ENCODE measurements at regions not wholly inside any gene's neighbourhood (a gene's known extent, or its start where the extent isn't known, plus 50 kb on each side); places are given as distances from the start of the nearest gene placed in this dataset.
A peak's percentile ranks its signal among the peaks of the same experiment; 100 is the strongest.

DNA sequence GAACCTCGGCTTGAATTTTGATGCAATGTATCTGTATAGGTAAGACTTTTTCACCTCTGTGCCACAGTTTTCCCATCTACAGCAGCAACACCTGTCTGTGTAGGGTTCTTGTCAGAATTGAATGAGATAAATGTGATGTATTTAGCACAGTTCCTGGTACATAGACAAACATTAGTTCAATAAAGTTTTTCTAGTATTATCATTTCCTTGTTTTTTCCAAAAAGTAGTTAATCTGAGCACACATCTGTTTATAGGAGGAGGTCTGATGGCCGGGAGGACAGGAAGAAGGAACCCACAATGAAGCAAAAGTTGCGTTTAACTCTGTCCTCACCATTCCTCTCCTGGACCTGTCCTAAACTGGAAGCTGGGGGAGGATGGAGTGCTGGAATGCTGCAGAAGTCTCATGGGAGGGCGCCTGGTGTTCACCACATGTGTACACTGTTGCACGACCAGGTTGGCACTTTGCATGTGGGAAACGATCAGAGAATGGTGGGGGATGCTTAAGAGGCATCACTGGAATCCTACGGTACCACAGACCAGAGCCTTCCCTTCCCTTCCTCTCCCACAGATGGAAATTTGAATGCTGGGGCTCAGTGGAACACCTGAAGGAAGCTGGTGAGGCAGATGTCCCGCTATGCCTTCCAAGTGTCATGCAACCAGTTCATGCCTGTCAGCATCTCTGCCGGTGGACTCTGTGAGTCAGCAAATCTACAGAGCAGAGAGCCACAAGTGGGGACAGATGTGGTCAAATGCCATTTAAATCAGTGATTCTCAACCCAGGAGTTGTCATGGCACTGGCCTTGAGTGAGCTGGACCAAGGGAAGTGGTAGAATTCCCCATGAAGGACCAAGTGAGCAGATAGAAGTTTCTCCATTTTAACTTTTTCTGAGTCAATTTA, 315.6 kb downstream of the DLEU7 start:
- TF ChIP-seq POLR2AphosphoS5 (IDR thresholded peaks at IDR 0.05; ENCODE audit: insufficient read depth in 1 of 2, low read depth in 1 of 2) (no peak), POLR2A (IDR thresholded peaks at IDR 0.05) (no peak), CTCF (IDR thresholded peaks at IDR 0.05) (no peak)
- no peak for DNase-seq (ENCODE audit: extremely low spot score in 2 of 2)
- Histone ChIP-seq H3K27me3 (no peaks in the 10 kb centered on the region), H3K36me3 (no peaks in the 10 kb centered on the region), H3K9me3 (no peaks in the 10 kb centered on the region), H3K27ac (peak overlapping the region; percentile 15), H3K4me1 (peaks cover 53% of the 10 kb centered on the region), H3K4me3 (no peak overlapping the region)
- intact Hi-C loops (cut with DNase I), result no loop called here

- intact Hi-C loops (cut with DNase I), result no loop called here
- peak overlapping the region; percentile 12 for H3K27ac ChIP-seq
- TF ChIP-seq POLR2A (IDR thresholded peaks at IDR 0.05) (no peak), CTCF (IDR thresholded peaks at IDR 0.05) (no peak), POLR2AphosphoS5 (IDR thresholded peaks at IDR 0.05; ENCODE audit: insufficient read depth in 1 of 2, low read depth in 1 of 2) (peak in 1 of 2 donors; percentile 46)
- H3K4me3 ChIP-seq, result no peak overlapping the region
- H3K27me3 ChIP-seq, result no peaks in the 10 kb centered on the region
- H3K9me3 ChIP-seq, result no peaks in the 10 kb centered on the region
- no peaks in the 10 kb centered on the region for H3K36me3 ChIP-seq
- peaks cover 41% of the 10 kb centered on the region for H3K4me1 ChIP-seq
- no peak for DNase-seq (ENCODE audit: extremely low spot score in 2 of 2)
Observed at GRCh38 chr13:50529154-50529882, 314.2 kb downstream of the DLEU7 start.

DNA sequence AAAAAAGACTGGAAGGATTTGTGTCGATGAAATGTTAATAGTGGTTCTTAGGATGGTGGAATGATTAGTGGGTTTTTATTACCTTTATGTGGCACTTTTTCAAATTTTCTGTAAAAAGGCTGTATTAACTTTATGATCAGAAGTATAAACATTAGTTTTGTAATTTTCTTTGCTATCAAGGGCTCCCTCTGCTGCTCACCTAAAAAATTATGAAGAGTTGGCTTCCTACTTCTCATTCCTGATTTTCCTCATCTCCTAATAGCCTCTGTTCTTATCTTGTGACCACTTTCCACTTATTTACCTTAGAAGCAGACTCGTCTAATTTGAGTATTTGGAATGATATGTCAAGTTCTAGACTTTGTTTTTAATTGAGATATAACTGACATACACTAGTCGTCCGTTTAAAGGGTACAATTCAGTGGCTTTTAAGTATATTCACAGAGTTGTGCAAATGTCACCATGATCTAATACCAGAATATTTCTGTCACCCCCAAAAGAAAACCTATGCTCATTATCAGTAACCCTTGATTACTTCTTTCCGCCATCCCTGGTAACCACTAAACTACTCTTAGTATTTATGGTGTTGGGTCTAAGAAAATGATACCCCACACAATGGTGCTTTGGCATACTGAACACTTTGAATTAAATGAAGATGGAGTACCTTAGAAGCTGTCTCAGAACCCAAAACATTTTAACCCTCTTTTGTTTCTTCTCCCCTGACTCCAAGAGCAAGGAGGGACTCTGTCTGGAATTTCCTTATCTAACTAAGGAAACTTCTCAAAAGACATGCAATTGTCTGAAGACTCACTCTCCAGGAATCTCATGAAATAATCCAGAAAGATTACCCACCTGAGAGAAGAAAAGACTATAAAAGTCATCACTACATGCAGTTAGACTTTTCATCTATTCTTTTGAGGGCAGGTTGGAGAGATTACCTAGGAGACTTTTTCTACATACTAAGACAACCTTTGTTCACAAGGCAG, 311.3 kb downstream of the DLEU7 start:
- TF ChIP-seq CTCF (IDR thresholded peaks at IDR 0.05) (peak; percentile 29 to 40 (median 32)), POLR2AphosphoS5 (IDR thresholded peaks at IDR 0.05; ENCODE audit: insufficient read depth in 1 of 2, low read depth in 1 of 2) (no peak)
- Histone ChIP-seq H3K9me3 (no peaks in the 10 kb centered on the region), H3K27ac (no peak overlapping the region), H3K4me3 (no peak overlapping the region), H3K36me3 (no peaks in the 10 kb centered on the region), H3K27me3 (no peaks in the 10 kb centered on the region), H3K4me1 (peaks cover 32% of the 10 kb centered on the region)
- intact Hi-C loops (cut with DNase I), result no loop called here
- DNase-seq (ENCODE audit: extremely low spot score in 2 of 2), result no peak

- no peaks in the 10 kb centered on the region for H3K27me3 ChIP-seq
- H3K9me3 ChIP-seq, result peaks cover 5% of the 10 kb centered on the region
- TF ChIP-seq POLR2AphosphoS5 (IDR thresholded peaks at IDR 0.05; ENCODE audit: insufficient read depth in 1 of 2, low read depth in 1 of 2), result no peak
- TF ChIP-seq CTCF (IDR thresholded peaks at IDR 0.05), result no peak
- no peak for TF ChIP-seq POLR2A (IDR thresholded peaks at IDR 0.05)
- no peaks in the 10 kb centered on the region for H3K36me3 ChIP-seq
- H3K4me3 ChIP-seq, result no peak overlapping the region
- H3K27ac ChIP-seq, result no peak overlapping the region
- DNase-seq (ENCODE audit: extremely low spot score in 2 of 2), result no peak
- intact Hi-C loops (cut with DNase I), result no loop called here
- peaks cover 4% of the 10 kb centered on the region for H3K4me1 ChIP-seq
Observed at GRCh38 chr13:50535050-50535449, 308.4 kb downstream of the DLEU7 start.

All from vagina (tissue), 2 donors.